ENCODE measurements at regions not wholly inside any gene's neighbourhood (a gene's known extent, or its start where the extent isn't known, plus 50 kb on each side); places are given as distances from the start of the nearest gene placed in this dataset.

GRCh38 chr13:108070491-108070890 is 144.8 kb downstream of the LIG4 start:
- Histone ChIP-seq H4K20me1 (replicated peaks; ENCODE audit: control insufficient read depth, insufficient read depth, low read length) (no peaks in the 10 kb centered on the region), H3K4me1 (replicated peaks in 1 of 2; ENCODE audit: control insufficient read depth in 2 of 2, insufficient read depth in 2 of 2, low read length in 2 of 2) (no peaks in the 10 kb centered on the region), H3K79me2 (ENCODE audit: control insufficient read depth, insufficient read depth, low read length) (no peaks in the 10 kb centered on the region), H2AFZ (ENCODE audit: low read depth, low read length) (no peak overlapping the region), H3K27ac (ENCODE audit: extremely low read depth, low read depth, low read length) (no peak overlapping the region), H3K9ac (ENCODE audit: insufficient read depth in 1 of 2, low read depth in 2 of 2, low read length in 2 of 2) (no peak overlapping the region), H3K9me3 (replicated peaks; ENCODE audit: control insufficient read depth, insufficient read depth, low read depth, low read length) (no peaks in the 10 kb centered on the region), H3K9me1 (ENCODE audit: control insufficient read depth, insufficient read depth, low read length) (no peaks in the 10 kb centered on the region), H3K36me3 (ENCODE audit: control insufficient read depth, insufficient read depth, low read length) (no peaks in the 10 kb centered on the region), H3K27me3 (ENCODE audit: control insufficient read depth in 2 of 2, insufficient read depth in 2 of 2, low read length in 2 of 2) (no peaks in the 10 kb centered on the region), H3K4me2 (ENCODE audit: insufficient read depth, low read length) (no peak overlapping the region), H3K4me3 (no peak overlapping the region)
- DNase-seq (ENCODE audit: extremely low read depth in 1 of 4, low spot score in 3 of 4): no peak
- BruUV-seq (replicated peaks): no TSS peak
- 3% methylated on average over 4 of the region's 4 CpGs for WGBS (ENCODE audit: insufficient coverage, low coverage, missing lambda C conversion rate)
- intact Hi-C loops (cut with micrococcal nuclease): no loop called here
- in situ Hi-C loops (cut with MboI): loop anchor here (25.0 kb wide), 1 partner anchor 258 kb away; no protein-coding TSS in a partner anchor
- ChIA-PET CTCF (ENCODE audit: low intra/inter-chr PET ratio) (interaction anchor here (0.6 kb wide), 1 partner anchor 58 kb away, joined by 3 read pairs; no protein-coding TSS in a partner anchor), POLR2A (no interaction called here)
- no peak for FAIRE-seq
- ATAC-seq: no peak
- TF ChIP-seq THRA (IDR thresholded peaks at IDR 0.05) (no peak), NONO (IDR thresholded peaks at IDR 0.05; ENCODE audit: low read depth in 2 of 2, low read length in 1 of 2) (no peak), ZBTB40 (IDR thresholded peaks at IDR 0.05) (no peak), ZBTB40 (CRISPR knock-in tag; IDR thresholded peaks at IDR 0.05) (no peak), THAP12 (CRISPR knock-in tag; IDR thresholded peaks at IDR 0.05) (no peak), HLTF (IDR thresholded peaks at IDR 0.05) (no peak), L3MBTL2 (IDR thresholded peaks at IDR 0.05) (no peak), PML (IDR thresholded peaks at IDR 0.05; ENCODE audit: low read length) (no peak)

All from K562 (cell line).